Astrocyte (in vitro differentiated cells and primary cell): ENCODE measurements at regions not wholly inside any gene's neighbourhood (a gene's known extent, or its start where the extent isn't known, plus 50 kb on each side); places are given as distances from the start of the nearest gene placed in this dataset.
A peak's percentile ranks its signal among the peaks of the same experiment; 100 is the strongest.

Experiments
- DNase-seq: peaks from one replicate; pipeline ENCODE4 v3.0.0-alpha.2; 2010; ENCODE audit warnings: low read depth
- FAIRE-seq: peaks from 2 replicates; lab custom pipeline; 2011; peaks lifted over from hg19 to GRCh38; lab: Jason Lieb, UNC
- H2AFZ ChIP-seq: 2 replicates; pipeline ENCODE4 v1.6.0; 2012; ENCODE audit warnings: low read depth, low read length, inconsistent platforms
- H3K27ac ChIP-seq: 2 replicates; pipeline ENCODE4 v1.5.1; 2011; ENCODE audit warnings: low read depth, low read length, inconsistent platforms
- H3K27me3 ChIP-seq: 2 replicates; pipeline ENCODE4 v1.6.0; 2011; ENCODE audit warnings: low read length, inconsistent platforms; ENCODE audit not compliant: insufficient read depth
- H3K36me3 ChIP-seq: 2 replicates; pipeline ENCODE4 v1.5.1; 2011; ENCODE audit warnings: low read length, inconsistent platforms; ENCODE audit not compliant: insufficient read depth
- H3K4me1 ChIP-seq: 2 replicates; pipeline ENCODE4 v1.5.1; 2011; ENCODE audit warnings: low read length, inconsistent platforms; ENCODE audit not compliant: insufficient read depth
- H3K4me2 ChIP-seq: 2 replicates; pipeline ENCODE4 v1.6.0; 2012; ENCODE audit warnings: low read length, inconsistent platforms
- H3K4me3 ChIP-seq: 2 replicates; pipeline ENCODE4 v1.5.1; 2011; ENCODE audit warnings: low read depth, mild to moderate bottlenecking, low read length, inconsistent platforms; ENCODE audit not compliant: insufficient read depth
- H3K79me2 ChIP-seq: 2 replicates; pipeline ENCODE4 v1.6.0; 2012; ENCODE audit warnings: mild to moderate bottlenecking, low read length, inconsistent platforms; ENCODE audit not compliant: insufficient read depth
- H3K9ac ChIP-seq: 2 replicates; pipeline ENCODE4 v1.6.0; 2012; ENCODE audit warnings: mild to moderate bottlenecking, low read length, inconsistent platforms
- H3K9me3 ChIP-seq: 2 replicates; pipeline ENCODE4 v1.5.1; 2012; ENCODE audit warnings: low read depth, mild to moderate bottlenecking, low read length, inconsistent platforms; ENCODE audit not compliant: insufficient read depth
- H4K20me1 ChIP-seq: 2 replicates; pipeline ENCODE4 v1.6.0; 2012; ENCODE audit warnings: low read length, inconsistent platforms; ENCODE audit not compliant: insufficient read depth
- H3K27ac Mint-ChIP-seq: one replicate; pipeline ENCODE4 v1.8.0; 2021; ENCODE audit warnings: mild to moderate bottlenecking, mixed read lengths; ENCODE audit not compliant: unreplicated experiment
- H3K27me3 Mint-ChIP-seq: one replicate; pipeline ENCODE4 v1.8.0; 2021; ENCODE audit warnings: low read depth, mixed read lengths; ENCODE audit not compliant: unreplicated experiment
- H3K36me3 Mint-ChIP-seq: one replicate; pipeline ENCODE4 v1.8.0; 2021; ENCODE audit warnings: low read depth, mixed read lengths; ENCODE audit not compliant: unreplicated experiment
- H3K4me1 Mint-ChIP-seq: one replicate; pipeline ENCODE4 v1.8.0; 2021; ENCODE audit warnings: low read depth, mixed read lengths; ENCODE audit not compliant: unreplicated experiment
- H3K4me3 Mint-ChIP-seq: one replicate; pipeline ENCODE4 v1.8.0; 2021; ENCODE audit warnings: mild to moderate bottlenecking, moderate library complexity, mixed read lengths; ENCODE audit not compliant: unreplicated experiment
- H3K9me3 Mint-ChIP-seq: one replicate; pipeline ENCODE4 v1.8.0; 2021; ENCODE audit warnings: mild to moderate bottlenecking, mixed read lengths; ENCODE audit not compliant: unreplicated experiment
- CTCF ChIP-seq: IDR thresholded peaks from 2 replicates; pipeline ENCODE4 v1.5.1; 2011; ENCODE audit warnings: low read depth, mild to moderate bottlenecking, inconsistent platforms, low read length, moderate library complexity; ENCODE audit not compliant: insufficient read depth
- EZH2 ChIP-seq: IDR thresholded peaks from 2 replicates; pipeline ENCODE4 v1.6.1; 2012; ENCODE audit warnings: mild to moderate bottlenecking, low read length, inconsistent platforms; ENCODE audit not compliant: insufficient read depth

DNA sequence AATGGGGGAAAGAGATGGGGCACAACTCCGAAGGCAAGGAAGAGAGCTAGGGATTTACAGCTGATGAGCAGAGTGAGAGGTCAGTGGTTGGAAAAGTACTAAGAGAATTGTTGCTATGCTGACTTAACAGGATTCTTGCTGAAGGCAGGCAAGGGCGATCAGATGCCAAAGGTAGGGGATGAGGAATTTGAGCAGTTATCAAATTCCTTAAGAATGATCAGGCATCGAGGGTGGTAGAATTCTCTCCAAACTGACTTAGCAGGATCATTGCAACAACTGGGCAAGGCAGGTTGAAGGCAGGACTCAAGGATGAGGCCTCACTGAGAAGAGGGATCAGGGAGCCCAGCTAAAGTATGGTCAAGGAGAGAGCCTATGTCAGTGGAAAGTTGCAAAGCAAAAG lies 171.0 kb downstream of the HSD17B3 start:
- Histone ChIP-seq H3K9ac (no peak overlapping the region), H2AFZ (no peak overlapping the region), H3K9me3 (no peaks in the 10 kb centered on the region), H3K36me3 (no peaks in the 10 kb centered on the region), H3K27me3 (peaks cover 30% of the 10 kb centered on the region), H3K4me2 (no peak overlapping the region), H3K27ac (no peak overlapping the region), H4K20me1 (no peaks in the 10 kb centered on the region), H3K79me2 (no peaks in the 10 kb centered on the region), H3K4me3 (no peak overlapping the region), H3K4me1 (no peaks in the 10 kb centered on the region)
- Mint-ChIP-seq H3K27ac (no peak overlapping the region), H3K27me3 (peaks cover 36% of the 10 kb centered on the region), H3K4me1 (no peaks in the 10 kb centered on the region), H3K4me3 (no peak overlapping the region), H3K9me3 (peaks cover 12% of the 10 kb centered on the region), H3K36me3 (peaks cover 5% of the 10 kb centered on the region)
- DNase-seq (no peak), FAIRE-seq (no peak)
- no peak for TF ChIP-seq CTCF
- no peak for TF ChIP-seq EZH2

- H3K79me2 ChIP-seq, result no peaks in the 10 kb centered on the region
- H3K4me3 ChIP-seq, result peak overlapping the region; percentile 1
- H4K20me1 ChIP-seq, result no peaks in the 10 kb centered on the region
- peaks cover 30% of the 10 kb centered on the region for H3K27me3 ChIP-seq
- Mint-ChIP-seq H3K27ac (no peak overlapping the region), H3K4me1 (no peaks in the 10 kb centered on the region), H3K36me3 (peaks cover 5% of the 10 kb centered on the region), H3K9me3 (peaks cover 12% of the 10 kb centered on the region), H3K27me3 (peaks cover 39% of the 10 kb centered on the region), H3K4me3 (no peak overlapping the region)
- no peak for DNase-seq
- no peak overlapping the region for H2AFZ ChIP-seq
- H3K4me2 ChIP-seq, result no peak overlapping the region
- TF ChIP-seq CTCF (no peak), EZH2 (no peak)
- no peaks in the 10 kb centered on the region for H3K4me1 ChIP-seq
- H3K36me3 ChIP-seq, result no peaks in the 10 kb centered on the region
- no peak overlapping the region for H3K27ac ChIP-seq
- no peaks in the 10 kb centered on the region for H3K9me3 ChIP-seq
- no peak for FAIRE-seq
- H3K9ac ChIP-seq, result no peak overlapping the region
Observed at GRCh38 chr9:96129747-96130146, 172.2 kb downstream of the HSD17B3 start.

GRCh38 chr9:96128880-96129279 lies 173.1 kb downstream of the HSD17B3 start:
- H3K79me2 ChIP-seq, result no peaks in the 10 kb centered on the region
- no peaks in the 10 kb centered on the region for H3K36me3 ChIP-seq
- no peaks in the 10 kb centered on the region for H3K4me1 ChIP-seq
- TF ChIP-seq CTCF, result no peak
- no peak for TF ChIP-seq EZH2
- H3K4me3 ChIP-seq, result no peak overlapping the region
- no peaks in the 10 kb centered on the region for H3K4me1 Mint-ChIP-seq
- H3K9me3 ChIP-seq, result no peaks in the 10 kb centered on the region
- DNase-seq, result no peak
- H3K9me3 Mint-ChIP-seq, result peaks cover 12% of the 10 kb centered on the region
- H2AFZ ChIP-seq, result no peak overlapping the region
- H3K9ac ChIP-seq, result no peak overlapping the region
- FAIRE-seq, result no peak
- H3K36me3 Mint-ChIP-seq, result peaks cover 5% of the 10 kb centered on the region
- no peak overlapping the region for H3K27ac ChIP-seq
- no peak overlapping the region for H3K4me3 Mint-ChIP-seq
- peaks cover 42% of the 10 kb centered on the region for H3K27me3 Mint-ChIP-seq
- H3K27me3 ChIP-seq, result peaks cover 33% of the 10 kb centered on the region
- no peaks in the 10 kb centered on the region for H4K20me1 ChIP-seq
- no peak overlapping the region for H3K4me2 ChIP-seq
- no peak overlapping the region for H3K27ac Mint-ChIP-seq
